ENCODE measurements at regions not wholly inside any gene's neighbourhood (a gene's known extent, or its start where the extent isn't known, plus 50 kb on each side); places are given as distances from the start of the nearest gene placed in this dataset.

GRCh38 chr13:91052876-91053275 lies 294.6 kb upstream of the MIR17HG start:
- no peak for TF ChIP-seq EZH2 (IDR thresholded peaks at IDR 0.05; ENCODE audit: low read length, unreplicated experiment)
- no peak for TF ChIP-seq CTCF (conservative IDR thresholded peaks at IDR 0.05; ENCODE audit: low read depth, low read length)
- no peak for TF ChIP-seq EZH2phosphoT487 (IDR thresholded peaks at IDR 0.05; ENCODE audit: borderline replicate concordance, low read length)
